Hypothalamus (tissue), 51 donors: ENCODE measurements at regions not wholly inside any gene's neighbourhood (a gene's known extent, or its start where the extent isn't known, plus 50 kb on each side); places are given as distances from the start of the nearest gene placed in this dataset.
"Not testable (repeated sequence)": the region's sequence is repeated elsewhere in the genome, so short reads cannot be mapped to it uniquely, and the experiment has no call there.

Experiments
- DNase-seq, 51 donors: peaks; one replicate each; lab custom pipeline; 2025; lab: John Stamatoyannopoulos, UW

DNA sequence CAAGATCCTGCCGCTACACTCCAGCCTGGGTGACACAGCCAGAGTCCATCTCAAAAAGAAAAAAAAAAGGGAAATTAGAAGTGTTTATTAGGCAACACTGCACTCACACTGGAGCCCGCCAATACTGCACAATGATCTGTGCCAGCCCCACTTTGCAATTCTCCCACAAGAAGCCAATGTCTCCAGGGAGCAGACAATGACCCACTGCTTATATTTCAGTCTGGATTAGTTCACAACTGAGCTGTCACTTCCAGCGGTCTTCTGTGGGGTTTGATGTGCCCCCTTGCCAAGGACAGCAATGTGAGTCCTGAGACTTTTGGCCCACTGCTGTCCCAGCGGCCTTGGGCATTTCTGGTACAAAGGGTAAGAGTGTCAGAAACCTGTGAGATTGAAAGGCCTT, 85.6 kb upstream of the PPM1B start:
- DNase-seq = peak in 20 of 51 donors; percentile 3 to 52 (median 20)

DNA sequence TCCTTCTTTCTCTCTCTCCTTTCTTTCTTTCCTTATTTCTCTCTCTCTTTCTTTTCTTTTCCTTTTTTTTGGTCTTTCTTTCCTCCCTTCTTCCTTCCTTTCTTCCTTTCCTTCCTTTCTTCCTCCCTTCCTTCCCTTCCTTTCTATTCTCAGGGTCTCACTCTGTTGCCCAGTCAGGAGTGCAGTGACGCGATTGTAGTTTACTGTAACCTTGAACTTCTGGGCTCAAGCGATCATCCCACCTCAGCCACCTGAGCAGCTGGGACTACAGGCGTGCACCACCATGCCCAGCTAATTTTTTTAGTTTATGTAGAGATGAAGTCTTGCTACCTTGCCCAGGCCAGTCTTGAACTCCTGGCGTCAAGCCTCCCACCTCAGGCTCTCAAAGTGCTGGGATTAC, 83.8 kb upstream of the PPM1B start:
- DNase-seq = no peak

DNA sequence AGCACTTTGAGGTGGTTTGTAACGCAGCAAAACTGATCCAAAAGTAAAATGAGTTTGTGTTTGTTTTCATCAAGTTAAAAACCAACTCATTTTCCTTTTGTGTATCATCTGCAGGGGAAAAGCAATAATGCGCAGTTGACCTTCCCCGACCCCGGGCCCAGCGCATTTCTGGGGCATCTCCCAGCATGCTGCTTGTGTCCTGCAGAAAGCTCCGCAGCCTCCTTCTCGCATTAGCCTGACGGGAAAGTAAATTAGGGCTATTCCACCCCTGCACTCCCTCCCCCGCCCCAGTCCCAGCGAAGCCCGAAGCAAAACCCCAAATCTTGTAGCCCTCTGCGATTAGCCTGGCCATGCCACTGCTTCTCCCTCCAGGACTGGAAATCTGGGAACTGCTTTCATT, 82.0 kb upstream of the PPM1B start:
- peak in 24 of 51 donors; percentile 3 to 73 (median 34) for DNase-seq

DNA sequence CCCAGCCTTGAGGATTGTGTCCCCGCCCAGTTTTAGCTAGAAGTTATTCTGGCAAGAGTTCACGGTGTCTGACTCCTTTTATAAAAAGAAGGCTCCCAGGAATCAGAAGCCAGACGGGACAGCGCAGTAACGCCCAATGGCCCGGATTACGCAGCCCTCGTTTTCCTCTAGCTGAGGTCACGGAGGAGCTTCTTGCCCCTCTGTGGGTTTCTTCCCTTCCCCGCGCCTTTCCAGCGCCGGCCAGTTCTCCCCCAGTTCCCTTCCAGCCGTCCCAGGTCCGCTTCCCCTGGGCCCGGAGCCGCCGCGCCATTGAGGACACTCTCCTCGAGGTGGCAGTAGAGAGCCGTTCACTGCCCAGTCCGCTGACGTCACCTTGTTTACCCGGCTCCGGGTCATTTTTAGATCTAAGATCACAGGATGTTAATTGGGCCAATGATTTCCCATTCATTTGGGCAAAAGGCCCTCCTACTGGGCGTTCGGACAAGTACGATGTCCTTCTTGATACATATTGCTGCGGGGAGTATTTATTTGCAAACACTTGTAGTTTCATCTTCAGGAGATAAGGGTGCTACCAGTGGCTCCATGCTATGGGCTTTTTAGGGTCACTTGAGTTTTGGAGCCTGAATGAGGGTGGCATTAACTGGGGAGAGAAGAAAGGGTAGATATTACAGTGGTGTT, 81.5 kb upstream of the PPM1B start:
- peak; percentile 33 to 93 (median 80) for DNase-seq

DNA sequence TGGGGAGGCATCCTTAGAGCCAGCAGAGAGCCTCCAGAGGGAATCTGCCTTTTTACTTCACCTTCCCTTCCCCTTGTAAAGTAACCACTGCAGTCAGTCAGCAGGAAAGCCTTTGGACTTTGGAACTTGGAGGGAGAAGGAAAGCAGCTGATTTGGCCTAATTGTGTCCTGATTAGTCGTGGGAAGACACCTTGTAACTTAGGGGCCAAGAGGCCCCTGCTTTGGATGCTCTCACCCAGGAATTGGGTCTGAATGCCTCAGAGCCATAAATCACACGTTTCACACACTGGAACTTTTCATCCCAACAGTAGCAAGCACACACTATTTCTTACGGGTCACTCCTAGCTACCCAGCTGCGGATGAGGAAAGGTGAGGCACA, 81.0 kb upstream of the PPM1B start:
- peak in 2 of 51 donors; percentile 43 to 72 for DNase-seq

DNA sequence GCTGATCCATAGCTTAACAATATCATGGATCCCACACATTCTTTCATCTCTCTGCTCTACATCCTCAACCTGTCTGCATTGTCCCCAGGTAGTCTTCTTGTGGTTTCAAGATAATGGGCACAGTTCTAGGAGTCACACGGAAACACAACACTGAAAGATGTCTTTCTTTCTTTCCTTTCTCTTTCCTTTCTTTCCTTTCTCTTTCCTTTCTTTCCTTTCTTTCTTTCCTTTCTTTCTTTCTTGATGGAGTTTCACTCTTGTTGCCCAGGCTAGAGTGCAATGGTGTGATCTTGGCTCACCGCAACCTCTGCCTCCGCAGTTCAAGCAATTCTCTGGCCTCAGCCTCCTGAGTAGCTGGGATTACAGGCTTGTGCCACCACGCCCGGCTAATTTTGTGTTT, 76.2 kb upstream of the PPM1B start:
- DNase-seq = not testable (repeated sequence)

DNA sequence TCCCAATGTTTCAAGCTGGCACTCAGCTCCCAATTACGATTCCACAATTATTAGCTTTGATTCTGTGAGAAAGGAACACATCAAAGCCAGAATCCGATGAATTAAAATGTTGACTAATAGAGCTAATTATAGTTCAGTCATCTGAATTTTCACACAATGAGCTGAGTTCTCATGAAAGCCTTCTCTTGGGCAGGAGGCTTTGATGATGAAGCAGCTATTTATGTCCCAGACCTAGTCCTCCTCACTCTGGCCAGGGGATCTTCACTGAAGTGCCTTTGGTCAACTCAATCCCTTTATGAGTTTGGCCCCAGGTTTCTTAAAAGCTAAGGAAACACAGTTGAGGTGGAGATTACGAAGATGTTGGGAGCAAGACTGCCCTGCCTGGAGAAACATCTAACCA, 74.7 kb upstream of the PPM1B start:
- peak in 1 of 51 donors; percentile 5 for DNase-seq

DNA sequence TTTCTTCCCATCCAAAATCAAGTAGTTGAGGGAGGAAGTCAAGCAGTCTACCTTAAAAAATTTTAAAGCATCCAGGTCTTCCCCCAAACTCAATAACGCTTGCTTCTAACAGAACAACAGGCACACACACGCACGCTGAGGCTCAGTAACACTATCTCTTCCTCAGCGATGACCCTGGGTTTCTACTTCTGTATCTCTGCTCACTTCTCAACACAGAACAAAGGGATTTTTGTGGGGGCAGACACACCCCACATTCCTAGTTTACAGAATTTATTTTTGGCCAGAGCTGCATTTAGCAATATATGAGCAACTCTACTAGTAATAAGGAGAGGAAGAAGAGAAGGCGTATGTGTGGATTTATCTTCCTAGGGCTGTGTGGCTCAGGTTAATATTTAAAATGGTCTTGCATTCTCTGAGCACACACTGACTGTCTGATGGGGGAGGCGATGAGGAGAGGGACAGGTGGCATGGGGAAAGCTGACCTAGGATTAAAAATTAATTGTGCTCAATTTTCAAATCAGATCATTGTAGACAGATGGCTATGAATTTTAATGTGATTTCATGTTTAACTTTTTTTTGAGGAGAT, 71.3 kb upstream of the PPM1B start:
- no peak for DNase-seq

DNA sequence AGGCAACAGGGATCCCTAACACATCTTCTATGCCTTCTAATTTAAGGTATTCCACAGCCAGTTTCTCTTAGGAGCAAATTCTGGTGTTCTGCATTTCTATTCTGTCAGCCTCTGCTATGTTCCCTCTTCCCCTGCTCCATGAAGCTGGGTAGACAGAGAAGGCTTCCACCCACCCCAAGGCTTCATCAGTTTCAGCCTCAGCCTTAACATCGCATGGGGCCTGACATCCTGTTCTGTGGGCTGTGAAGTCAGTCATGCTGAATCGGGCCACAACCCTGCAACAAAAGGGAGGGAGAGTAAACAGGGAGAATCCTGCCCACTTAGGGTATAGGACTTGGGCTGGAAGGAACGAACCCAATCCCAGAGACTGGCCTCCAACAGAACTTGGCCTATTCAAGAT, 70.6 kb upstream of the PPM1B start:
- DNase-seq = no peak

DNA sequence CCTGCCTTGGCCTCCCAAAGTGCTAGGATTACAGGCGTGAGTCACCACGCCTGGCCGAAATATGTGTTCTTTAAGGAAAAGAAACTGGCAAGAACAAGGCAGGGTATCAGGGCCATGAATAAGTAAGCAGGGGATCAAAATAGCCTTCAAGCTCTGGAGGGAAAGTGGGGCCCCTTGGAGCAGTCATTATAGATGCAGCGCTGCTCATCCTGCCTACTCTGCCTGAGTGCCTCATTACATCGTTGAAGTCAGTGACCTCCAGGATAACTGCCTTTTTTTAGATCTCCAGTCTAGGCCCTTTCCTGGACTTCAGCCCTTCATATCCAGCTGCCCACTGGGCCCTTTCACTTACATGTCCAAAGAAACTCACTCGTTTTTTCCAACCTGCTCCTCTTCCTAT, 69.8 kb upstream of the PPM1B start:
- no peak for DNase-seq

DNA sequence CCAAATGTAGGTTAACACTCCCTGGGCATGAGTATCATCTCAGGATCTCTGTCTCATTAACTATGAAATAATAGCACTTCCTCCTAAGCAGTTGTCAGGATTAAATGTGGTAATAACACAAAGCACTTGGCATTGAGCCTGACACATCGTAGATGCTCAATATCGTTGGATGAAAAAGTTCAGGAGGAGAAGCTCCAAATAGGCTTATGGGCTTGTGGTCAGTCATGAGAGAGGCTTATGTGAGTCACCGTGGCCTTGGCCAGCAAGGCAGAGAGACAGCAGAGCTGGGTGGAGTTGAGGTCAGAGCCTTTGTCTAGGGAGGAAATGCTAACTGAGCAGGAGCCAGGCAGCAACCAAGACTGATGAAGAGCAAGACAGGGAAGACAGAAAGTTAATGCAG, 68.3 kb upstream of the PPM1B start:
- DNase-seq = no peak

DNA sequence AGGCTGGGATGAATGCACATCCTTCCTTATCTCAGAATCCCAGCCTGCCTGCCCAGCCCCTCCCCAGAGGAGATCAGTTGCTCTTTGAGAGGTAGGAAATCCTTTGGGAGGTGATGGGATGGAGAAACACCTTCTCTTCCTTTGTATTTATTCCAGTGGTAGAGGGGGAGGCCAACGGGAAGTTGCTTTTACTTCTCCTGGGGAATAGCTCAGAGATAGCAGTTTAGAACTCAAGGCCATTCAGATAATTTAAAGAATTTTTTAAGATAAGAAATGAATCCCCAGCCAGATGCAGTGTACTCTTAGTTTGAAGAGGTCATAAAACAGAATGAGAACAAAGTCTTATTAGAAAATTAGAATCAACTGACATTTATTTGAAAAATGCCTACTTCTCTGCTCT, 67.4 kb upstream of the PPM1B start:
- no peak for DNase-seq

DNA sequence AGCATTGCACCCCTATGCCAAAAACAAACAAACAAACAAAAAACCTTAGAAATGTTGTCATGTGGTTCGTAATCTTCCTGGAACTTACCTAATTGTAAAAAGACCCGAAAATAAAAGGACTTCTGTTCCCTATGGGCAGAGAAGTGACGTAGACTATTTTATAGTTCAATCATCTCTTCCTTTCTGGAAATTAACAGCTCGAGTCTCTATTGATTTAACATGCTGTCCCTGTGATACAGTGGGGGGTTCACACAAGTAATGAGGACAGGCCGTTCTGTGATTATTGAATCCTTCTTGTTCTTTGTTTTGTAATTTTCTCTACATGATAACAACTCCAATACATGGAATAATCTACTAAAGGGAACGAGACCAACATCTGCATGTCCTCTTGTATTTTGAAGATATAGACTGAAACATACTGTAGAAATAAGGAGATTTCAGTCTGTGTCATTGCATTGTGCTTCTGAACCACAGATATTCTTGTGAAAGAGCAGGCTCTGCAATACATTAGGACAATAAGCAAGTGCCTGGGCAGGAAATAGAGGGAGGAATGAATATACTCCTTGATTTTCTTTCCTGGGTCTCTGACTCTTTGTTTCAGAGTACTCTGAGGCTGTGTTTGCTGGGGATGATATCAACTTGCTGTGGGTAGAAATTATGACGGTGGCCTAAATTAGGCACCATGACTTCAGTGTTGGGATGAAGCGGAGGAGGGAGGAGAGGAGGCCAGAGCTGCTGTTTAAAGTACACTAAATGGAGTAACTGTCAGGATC, 65.7 kb upstream of the PPM1B start:
- peak in 1 of 51 donors; percentile 28 for DNase-seq

DNA sequence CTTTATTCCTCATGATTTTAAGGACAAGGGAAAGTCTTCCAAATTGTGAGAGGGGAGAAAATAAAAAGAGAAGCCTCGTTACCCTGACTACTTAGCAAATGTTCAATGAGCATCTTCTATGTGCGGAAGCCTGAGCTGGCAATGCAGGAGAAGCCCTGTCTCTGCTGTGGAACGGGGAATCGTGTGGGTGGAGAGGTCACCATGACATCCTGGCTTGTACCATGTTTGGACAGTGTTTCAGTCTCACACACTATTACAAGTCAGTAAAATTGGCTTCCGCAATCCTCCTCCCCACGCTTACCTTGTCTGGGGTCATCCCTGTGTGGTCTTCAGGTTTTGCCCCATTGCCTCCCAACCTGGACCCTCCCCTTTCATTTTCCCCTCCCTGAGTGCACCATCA, 65.0 kb upstream of the PPM1B start:
- DNase-seq = no peak

DNA sequence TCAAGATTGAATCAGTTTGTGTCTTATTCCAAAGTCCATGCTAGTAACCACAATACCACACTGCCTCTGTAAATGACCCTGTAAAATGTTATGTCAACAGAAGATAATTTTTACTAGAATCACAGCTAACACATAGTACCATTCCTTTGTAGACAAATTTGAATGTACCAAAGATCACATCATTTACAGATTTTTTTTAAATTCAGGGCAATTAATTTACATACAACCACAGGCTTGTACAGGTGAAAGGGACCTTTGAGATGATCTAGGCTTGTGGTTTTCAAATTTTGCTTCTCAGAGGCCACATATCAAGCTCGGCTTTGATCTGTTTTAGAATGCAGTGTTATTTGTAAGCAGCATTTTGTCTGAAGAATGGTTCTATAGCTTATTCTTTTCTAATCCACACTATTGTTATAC, 63.8 kb upstream of the PPM1B start:
- no peak for DNase-seq

DNA sequence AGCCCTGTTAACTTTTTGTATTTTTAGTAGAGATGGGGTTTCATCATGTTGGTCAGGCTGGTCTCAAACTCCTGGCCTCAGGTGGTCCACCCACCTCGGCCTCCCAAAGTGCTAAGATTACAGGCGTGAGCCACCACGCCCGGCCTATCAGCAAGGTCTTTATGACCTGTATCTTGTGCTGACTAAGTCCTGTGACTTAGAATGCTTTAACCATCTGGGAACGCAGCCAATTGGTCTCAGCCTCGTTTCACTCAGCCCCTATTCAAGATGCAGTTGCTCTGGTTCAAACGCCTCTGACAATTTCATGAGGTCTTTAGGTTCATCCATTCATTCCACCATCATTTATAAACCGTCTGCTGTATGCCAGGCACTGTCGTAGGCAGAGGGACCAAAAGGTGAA, 62.2 kb upstream of the PPM1B start:
- DNase-seq = not testable (repeated sequence)

DNA sequence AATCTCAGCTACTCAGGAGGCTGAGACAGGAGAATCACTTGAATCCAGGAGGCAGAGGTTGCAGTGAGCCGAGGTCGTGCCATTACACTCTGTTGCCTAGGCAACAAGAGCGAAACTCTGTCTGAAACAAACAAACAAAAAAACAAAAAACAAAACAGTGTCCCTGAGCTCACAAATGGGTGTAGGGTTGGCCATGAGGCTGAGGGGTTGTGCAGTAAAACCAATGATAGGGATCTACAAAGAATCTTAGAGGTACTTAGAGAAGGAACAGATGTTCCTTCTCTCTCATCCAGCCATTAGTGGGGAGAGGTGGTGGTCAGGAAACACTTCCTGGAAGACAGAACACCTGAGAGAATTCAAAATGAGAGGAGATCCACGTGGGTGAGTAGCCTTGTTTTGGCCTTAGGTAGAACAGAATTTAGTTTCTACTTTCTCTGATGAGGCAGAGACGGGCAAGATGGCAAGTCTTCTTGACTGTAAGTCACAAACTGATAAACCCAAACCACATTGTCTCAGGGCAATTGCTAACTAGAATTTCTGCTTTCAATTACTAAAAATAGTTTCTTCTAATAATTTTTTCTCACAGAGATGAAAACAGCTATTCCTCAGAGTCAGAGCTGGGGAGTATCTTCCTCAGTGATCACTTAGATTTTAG, 61.5 kb upstream of the PPM1B start:
- no peak for DNase-seq

DNA sequence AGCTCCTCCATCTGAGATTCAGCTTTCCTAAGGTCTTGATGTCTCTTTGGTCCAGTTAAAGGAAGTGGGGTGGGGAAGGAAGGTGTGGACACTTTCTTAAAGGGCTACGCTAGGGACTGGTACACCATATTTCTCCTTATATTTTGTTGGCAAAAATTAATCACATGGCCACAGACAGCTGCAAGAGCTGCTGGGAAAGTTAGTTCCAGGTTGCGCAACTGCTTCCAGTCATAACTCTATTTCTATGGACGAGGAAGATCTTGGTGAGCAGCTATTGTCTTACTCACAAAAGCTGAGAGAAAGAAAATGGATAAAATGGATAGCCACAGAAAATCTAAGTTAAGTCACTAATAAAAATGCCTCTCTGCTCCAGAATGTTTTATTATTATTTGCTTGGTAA, 60.7 kb upstream of the PPM1B start:
- DNase-seq = no peak

DNA sequence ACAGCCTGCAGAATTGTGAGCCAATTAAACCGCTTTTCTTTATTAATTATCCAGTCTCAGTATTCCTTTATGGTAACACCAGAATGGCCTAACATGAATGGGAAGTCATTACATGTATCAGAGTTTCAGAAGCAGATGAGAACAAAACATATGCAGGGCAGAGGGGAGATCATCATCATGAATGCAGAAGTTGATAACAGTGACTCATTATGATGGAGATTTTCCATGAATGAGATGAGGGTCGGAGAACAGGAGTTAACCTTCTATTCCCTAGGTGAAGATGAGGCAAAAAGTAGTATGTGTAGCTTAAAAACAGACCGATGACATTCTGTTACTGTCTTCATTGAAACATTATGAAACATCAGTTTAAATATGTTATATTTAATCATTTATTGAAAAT, 59.5 kb upstream of the PPM1B start:
- no peak for DNase-seq

DNA sequence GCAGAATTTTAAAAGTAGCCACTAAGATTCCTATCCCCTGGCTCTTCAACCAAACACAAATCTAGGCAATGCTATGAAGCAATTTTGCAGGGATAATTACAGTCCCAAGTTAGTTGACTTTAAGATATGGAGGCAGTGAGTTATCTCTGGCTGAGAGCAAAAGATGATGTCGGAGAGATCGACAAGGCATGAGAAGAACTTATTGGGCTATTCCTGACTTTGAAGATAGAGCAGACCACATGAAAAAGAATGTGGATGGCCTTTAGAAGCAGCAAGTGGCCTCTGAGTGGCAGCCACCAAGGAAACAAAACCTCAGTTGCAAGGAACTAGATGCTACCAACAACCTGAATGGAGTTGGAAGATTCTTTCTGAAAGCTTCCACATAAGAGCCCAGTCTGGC, 58.2 kb upstream of the PPM1B start:
- DNase-seq = no peak

DNA sequence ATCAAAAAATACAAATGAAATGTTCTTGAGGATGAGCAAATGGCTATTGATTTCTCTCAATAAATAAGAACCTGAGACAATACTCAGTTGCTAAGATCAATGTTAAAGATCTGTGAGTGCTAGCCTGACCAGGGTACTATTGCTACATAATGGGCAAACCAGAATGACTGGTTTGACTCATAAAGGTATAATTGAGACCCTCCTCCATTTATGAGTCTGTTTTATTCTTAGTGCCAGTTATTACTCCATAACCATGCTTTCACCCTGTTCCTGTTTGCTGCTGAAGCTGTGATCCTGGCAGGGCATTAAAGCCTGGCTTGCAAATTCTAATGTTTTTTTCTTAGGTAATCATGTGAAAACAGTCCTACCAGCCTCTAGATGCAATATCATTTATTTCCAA, 56.6 kb upstream of the PPM1B start:
- no peak for DNase-seq

DNA sequence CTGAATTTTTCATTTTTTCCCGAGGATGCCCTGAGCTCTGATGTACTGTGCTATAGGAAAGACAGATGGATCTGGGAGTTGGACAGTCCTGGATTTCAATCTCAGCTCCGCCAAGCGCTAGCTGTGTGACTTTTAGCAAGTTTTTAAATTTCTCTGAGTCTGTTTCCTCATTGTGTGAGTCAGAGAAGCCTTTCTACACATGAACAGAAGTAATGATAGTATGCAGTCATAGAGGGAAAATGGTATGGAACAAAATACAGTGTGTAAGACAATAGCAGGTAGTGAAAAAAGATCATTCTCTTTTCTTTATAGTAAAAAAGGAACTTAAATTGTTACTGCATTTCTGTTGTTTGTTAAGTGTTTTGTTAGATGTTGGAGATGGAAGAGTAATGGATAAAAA, 52.4 kb upstream of the PPM1B start:
- DNase-seq = no peak
